Smooth muscle cell (in vitro differentiated cells): ENCODE measurements at regions not wholly inside any gene's neighbourhood (a gene's known extent, or its start where the extent isn't known, plus 50 kb on each side); places are given as distances from the start of the nearest gene placed in this dataset.

Experiments
- DNase-seq: peaks from one replicate; lab custom pipeline; 2025; ENCODE audit not compliant: unreplicated experiment; lab: John Stamatoyannopoulos, UW
- H2AFZ ChIP-seq: fragments of 200-600 bp; sonication (generic); 2 replicates; pipeline ENCODE4 v1.6.0; 2016; ENCODE audit warnings: antibody characterized with exemption, low read depth, mild to moderate bottlenecking
- H3F3A ChIP-seq: fragments of 200-600 bp; sonication (generic); 2 replicates; pipeline ENCODE4 v1.6.0; 2017; ENCODE audit warnings: antibody characterized with exemption, low read depth
- H3K27ac ChIP-seq: fragments of 200-600 bp; sonication (generic); 2 replicates; pipeline ENCODE4 v1.5.1; 2016; ENCODE audit warnings: low read depth, mild to moderate bottlenecking
- H3K27me3 ChIP-seq: fragments of 200-600 bp; sonication (generic); 2 replicates; pipeline ENCODE4 v1.6.1; 2016; ENCODE audit warnings: low read depth, mild to moderate bottlenecking
- H3K36me3 ChIP-seq: fragments of 200-600 bp; sonication (generic); 2 replicates; pipeline ENCODE4 v1.5.1; 2016; ENCODE audit warnings: low read depth
- H3K4me1 ChIP-seq: fragments of 200-600 bp; sonication (generic); 2 replicates; pipeline ENCODE4 v1.5.1; 2016; ENCODE audit warnings: low read depth
- H3K4me2 ChIP-seq: fragments of 200-600 bp; sonication (generic); 2 replicates; pipeline ENCODE4 v1.6.0; 2016; ENCODE audit warnings: mild to moderate bottlenecking
- H3K4me3 ChIP-seq: fragments of 200-600 bp; sonication (generic); 2 replicates; pipeline ENCODE4 v1.5.1; 2016; ENCODE audit warnings: mild to moderate bottlenecking
- H3K79me2 ChIP-seq: fragments of 200-600 bp; sonication (generic); 2 replicates; pipeline ENCODE4 v1.6.0; 2016; ENCODE audit warnings: low read depth, mild to moderate bottlenecking
- H3K9ac ChIP-seq: fragments of 200-600 bp; sonication (generic); 2 replicates; pipeline ENCODE4 v1.6.0; 2016; ENCODE audit warnings: low read depth
- H3K9me3 ChIP-seq: fragments of 200-600 bp; sonication (generic); replicated peaks from 2 replicates; pipeline ENCODE4 v1.5.1; 2016; ENCODE audit warnings: low read depth
- H4K20me1 ChIP-seq: fragments of 200-600 bp; sonication (generic); 2 replicates; pipeline ENCODE4 v1.6.0; 2016; ENCODE audit warnings: low read depth
- CTCF ChIP-seq: fragments of 200-600 bp; sonication (generic); IDR thresholded peaks from 2 replicates; pipeline ENCODE4 v1.5.1; 2017; ENCODE audit warnings: borderline replicate concordance, mild to moderate bottlenecking, antibody characterized with exemption; ENCODE audit not compliant: insufficient read depth, poor library complexity, severe bottlenecking
- WGBS: methylation state at CpG from one replicate; pipeline ENCODE4 v1.1.7; 2016; ENCODE audit warnings: low lambda C conversion rate; 5-methylcytosine and 5-hydroxymethylcytosine counted together

- Histone ChIP-seq H2AFZ (no peak overlapping the region), H3K36me3 (no peaks in the 10 kb centered on the region), H3K4me3 (no peak overlapping the region), H3K4me2 (no peak overlapping the region), H3K27ac (no peak overlapping the region), H3K4me1 (no peaks in the 10 kb centered on the region), H3F3A (no peaks in the 10 kb centered on the region), H4K20me1 (no peaks in the 10 kb centered on the region), H3K27me3 (no peaks in the 10 kb centered on the region), H3K9me3 (no peaks in the 10 kb centered on the region), H3K79me2 (no peaks in the 10 kb centered on the region), H3K9ac (no peak overlapping the region)
- TF ChIP-seq CTCF = no peak
- WGBS = 90% methylated on average over 2 of the region's 2 CpGs
- no peak for DNase-seq
Observed at GRCh38 chr13:50268500-50268899, 253.3 kb downstream of the KCNRG start.

DNA sequence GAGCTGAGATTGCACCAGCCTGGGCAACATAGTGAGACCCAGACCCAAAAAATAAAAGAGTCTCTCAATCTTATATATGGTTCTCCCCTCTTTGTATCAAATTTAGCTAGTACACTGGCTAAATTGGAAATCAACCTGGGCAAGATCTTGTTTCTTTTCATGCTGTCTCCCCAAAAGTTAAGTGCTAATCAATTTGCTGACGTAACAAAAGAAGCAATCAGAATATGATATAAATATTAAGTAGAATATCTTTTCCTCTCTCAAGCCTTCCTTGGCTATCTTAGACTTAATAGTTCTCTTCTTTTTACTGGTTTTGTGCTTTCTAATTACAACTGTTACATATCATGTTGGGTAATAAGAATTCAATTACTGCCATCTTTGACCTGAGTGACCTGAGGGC lies 258.9 kb downstream of the KCNRG start:
- Histone ChIP-seq H3K9ac (no peak overlapping the region), H4K20me1 (no peaks in the 10 kb centered on the region), H3K79me2 (no peaks in the 10 kb centered on the region), H3K27me3 (no peaks in the 10 kb centered on the region), H3K27ac (no peak overlapping the region), H3F3A (no peaks in the 10 kb centered on the region), H3K4me1 (no peaks in the 10 kb centered on the region), H2AFZ (no peak overlapping the region), H3K36me3 (no peaks in the 10 kb centered on the region), H3K4me2 (no peak overlapping the region), H3K4me3 (no peak overlapping the region), H3K9me3 (no peaks in the 10 kb centered on the region)
- TF ChIP-seq CTCF = no peak
- DNase-seq = no peak
- 90% methylated on average over 1 of the region's 1 CpG for WGBS

- DNase-seq = no peak
- H3K4me1 ChIP-seq = no peaks in the 10 kb centered on the region
- H3K4me3 ChIP-seq = no peak overlapping the region
- no peak overlapping the region for H3K27ac ChIP-seq
- H2AFZ ChIP-seq = no peak overlapping the region
- no peak for TF ChIP-seq CTCF
- no peak overlapping the region for H3K9ac ChIP-seq
- 76% methylated on average over 1 of the region's 1 CpG for WGBS
- H4K20me1 ChIP-seq = no peaks in the 10 kb centered on the region
- no peaks in the 10 kb centered on the region for H3F3A ChIP-seq
- H3K36me3 ChIP-seq = no peaks in the 10 kb centered on the region
- H3K4me2 ChIP-seq = no peak overlapping the region
- H3K27me3 ChIP-seq = no peaks in the 10 kb centered on the region
- no peaks in the 10 kb centered on the region for H3K79me2 ChIP-seq
- no peaks in the 10 kb centered on the region for H3K9me3 ChIP-seq
Observed at GRCh38 chr13:50275392-50276063, 260.3 kb downstream of the KCNRG start.

- 98% methylated on average over 2 of the region's 2 CpGs for WGBS
Observed at GRCh38 chr13:50276550-50276949, 261.3 kb downstream of the KCNRG start.

More at GRCh38 chr13:50276550-50276949, 261.3 kb downstream of the KCNRG start:
- H3K9me3 ChIP-seq = no peaks in the 10 kb centered on the region
- no peak overlapping the region for H2AFZ ChIP-seq
- no peaks in the 10 kb centered on the region for H3K36me3 ChIP-seq
- H3F3A ChIP-seq = no peaks in the 10 kb centered on the region
- H3K4me2 ChIP-seq = no peak overlapping the region
- H3K27me3 ChIP-seq = no peaks in the 10 kb centered on the region
- no peaks in the 10 kb centered on the region for H3K79me2 ChIP-seq
- H3K27ac ChIP-seq = no peak overlapping the region
- no peak overlapping the region for H3K4me3 ChIP-seq
- TF ChIP-seq CTCF = no peak
- H3K4me1 ChIP-seq = no peaks in the 10 kb centered on the region
- DNase-seq = no peak
- no peaks in the 10 kb centered on the region for H4K20me1 ChIP-seq
- no peak overlapping the region for H3K9ac ChIP-seq
